IMR-90 (cell line): ENCODE measurements at regions not wholly inside any gene's neighbourhood (a gene's known extent, or its start where the extent isn't known, plus 50 kb on each side); places are given as distances from the start of the nearest gene placed in this dataset.
"Not testable (repeated sequence)": the region's sequence is repeated elsewhere in the genome, so short reads cannot be mapped to it uniquely, and the experiment has no call there.

ENCODE experiments used
- CEBPB ChIP-seq: IDR thresholded peaks from 2 replicates; pipeline ENCODE4 v1.6.1; 2012; ENCODE audit warnings: low read depth, low read length, improper control_type of control experiment
- CHD1 ChIP-seq: IDR thresholded peaks from 2 replicates; pipeline ENCODE4 v1.6.1; 2012; ENCODE audit warnings: low read depth, low read length, improper control_type of control experiment
- FOS ChIP-seq: fragments of 150-350 bp; IDR thresholded peaks from 2 replicates; pipeline ENCODE4 v1.6.1; 2016; ENCODE audit warnings: low read depth, low read length
- MAFK ChIP-seq: IDR thresholded peaks from 2 replicates; pipeline ENCODE4 v1.6.1; 2012; ENCODE audit warnings: low read depth, low read length, improper control_type of control experiment
- POLR2A ChIP-seq: IDR thresholded peaks from 2 replicates; pipeline ENCODE4 v1.6.1; 2012; ENCODE audit warnings: mild to moderate bottlenecking, low read depth, low read length
- RAD21 ChIP-seq: IDR thresholded peaks from 2 replicates; pipeline ENCODE4 v1.6.1; 2012; ENCODE audit warnings: low read length, improper control_type of control experiment
- RCOR1 ChIP-seq: IDR thresholded peaks from 2 replicates; pipeline ENCODE4 v1.6.1; 2012; ENCODE audit warnings: mild to moderate bottlenecking, low read length, improper control_type of control experiment; ENCODE audit not compliant: insufficient replicate concordance
- RFX5 ChIP-seq: IDR thresholded peaks from 2 replicates; pipeline ENCODE4 v1.8.0; 2012; ENCODE audit warnings: low read depth, mild to moderate bottlenecking, low read length, moderate library complexity
- SMC3 ChIP-seq: fragments of 150-350 bp; IDR thresholded peaks from 2 replicates; pipeline ENCODE4 v1.6.1; 2016; ENCODE audit warnings: low read depth, mild to moderate bottlenecking, antibody characterized with exemption, low read length, moderate library complexity
- TF ChIP-seq, protein P1 (sequence below): conservative IDR thresholded peaks from 2 replicates; pipeline ENCODE4 v1.5.1; 2012; ENCODE audit warnings: mild to moderate bottlenecking, low read depth, low read length, improper control_type of control experiment
- TF ChIP-seq, protein P2 (sequence below): fragments of 150-350 bp; IDR thresholded peaks from 2 replicates; pipeline ENCODE4 v1.6.1; 2016; ENCODE audit warnings: low read depth, mild to moderate bottlenecking, low read length, moderate library complexity, borderline replicate concordance
- TF ChIP-seq, protein P3 (sequence below): fragments of 150-350 bp; IDR thresholded peaks from 2 replicates; pipeline ENCODE4 v1.6.1; 2017; ENCODE audit warnings: mild to moderate bottlenecking, antibody characterized with exemption, low read length, low read depth

DNA sequence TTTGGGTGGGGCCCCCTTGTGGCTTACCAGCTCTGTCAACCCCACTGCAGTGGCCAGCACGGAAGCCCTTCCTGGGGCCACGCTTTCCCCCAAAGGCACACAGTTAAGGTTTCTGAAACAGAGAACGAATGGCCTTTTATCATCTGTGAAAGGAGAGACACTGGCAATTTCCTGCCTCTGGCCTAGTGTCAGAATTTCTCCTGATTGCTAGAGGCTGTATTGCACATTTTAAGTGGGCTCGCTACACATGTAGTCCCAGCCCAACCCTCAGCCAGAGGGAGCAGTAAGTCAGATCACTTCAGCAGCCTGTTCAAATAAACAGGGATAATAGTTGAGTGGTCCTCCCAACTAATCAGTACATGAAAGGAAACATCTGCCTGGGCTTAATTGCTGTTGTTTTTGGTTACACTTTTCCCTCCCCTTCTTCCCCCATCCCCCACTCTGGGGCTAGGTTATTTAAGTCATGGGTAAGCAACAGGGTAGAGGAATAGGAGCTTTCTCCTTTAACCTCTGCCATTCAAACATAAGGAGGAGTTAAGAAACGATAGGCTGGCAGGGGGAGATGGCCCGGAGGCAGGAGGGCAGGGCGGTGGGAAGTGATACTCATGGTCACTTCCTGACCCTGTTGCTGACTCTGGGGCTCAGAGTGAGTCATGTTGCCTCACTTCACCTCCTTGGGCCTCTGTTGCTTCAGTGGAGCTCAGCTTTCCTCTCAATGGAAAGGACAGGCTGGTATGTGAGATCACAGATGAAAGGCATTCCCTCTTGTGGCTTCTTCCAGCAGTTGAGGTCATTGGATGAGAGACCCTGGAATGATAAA is 89.3 kb upstream of the IKBKE start:
- TF ChIP-seq, protein P1, sequence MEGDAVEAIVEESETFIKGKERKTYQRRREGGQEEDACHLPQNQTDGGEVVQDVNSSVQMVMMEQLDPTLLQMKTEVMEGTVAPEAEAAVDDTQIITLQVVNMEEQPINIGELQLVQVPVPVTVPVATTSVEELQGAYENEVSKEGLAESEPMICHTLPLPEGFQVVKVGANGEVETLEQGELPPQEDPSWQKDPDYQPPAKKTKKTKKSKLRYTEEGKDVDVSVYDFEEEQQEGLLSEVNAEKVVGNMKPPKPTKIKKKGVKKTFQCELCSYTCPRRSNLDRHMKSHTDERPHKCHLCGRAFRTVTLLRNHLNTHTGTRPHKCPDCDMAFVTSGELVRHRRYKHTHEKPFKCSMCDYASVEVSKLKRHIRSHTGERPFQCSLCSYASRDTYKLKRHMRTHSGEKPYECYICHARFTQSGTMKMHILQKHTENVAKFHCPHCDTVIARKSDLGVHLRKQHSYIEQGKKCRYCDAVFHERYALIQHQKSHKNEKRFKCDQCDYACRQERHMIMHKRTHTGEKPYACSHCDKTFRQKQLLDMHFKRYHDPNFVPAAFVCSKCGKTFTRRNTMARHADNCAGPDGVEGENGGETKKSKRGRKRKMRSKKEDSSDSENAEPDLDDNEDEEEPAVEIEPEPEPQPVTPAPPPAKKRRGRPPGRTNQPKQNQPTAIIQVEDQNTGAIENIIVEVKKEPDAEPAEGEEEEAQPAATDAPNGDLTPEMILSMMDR: not testable (repeated sequence)
- not testable (repeated sequence) for TF ChIP-seq CHD1, POLR2A, RCOR1, SMC3, RFX5, MAFK, RAD21, FOS, CEBPB
- TF ChIP-seq, protein P2, sequence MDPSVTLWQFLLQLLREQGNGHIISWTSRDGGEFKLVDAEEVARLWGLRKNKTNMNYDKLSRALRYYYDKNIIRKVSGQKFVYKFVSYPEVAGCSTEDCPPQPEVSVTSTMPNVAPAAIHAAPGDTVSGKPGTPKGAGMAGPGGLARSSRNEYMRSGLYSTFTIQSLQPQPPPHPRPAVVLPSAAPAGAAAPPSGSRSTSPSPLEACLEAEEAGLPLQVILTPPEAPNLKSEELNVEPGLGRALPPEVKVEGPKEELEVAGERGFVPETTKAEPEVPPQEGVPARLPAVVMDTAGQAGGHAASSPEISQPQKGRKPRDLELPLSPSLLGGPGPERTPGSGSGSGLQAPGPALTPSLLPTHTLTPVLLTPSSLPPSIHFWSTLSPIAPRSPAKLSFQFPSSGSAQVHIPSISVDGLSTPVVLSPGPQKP: not testable (repeated sequence)
- TF ChIP-seq, protein P3, sequence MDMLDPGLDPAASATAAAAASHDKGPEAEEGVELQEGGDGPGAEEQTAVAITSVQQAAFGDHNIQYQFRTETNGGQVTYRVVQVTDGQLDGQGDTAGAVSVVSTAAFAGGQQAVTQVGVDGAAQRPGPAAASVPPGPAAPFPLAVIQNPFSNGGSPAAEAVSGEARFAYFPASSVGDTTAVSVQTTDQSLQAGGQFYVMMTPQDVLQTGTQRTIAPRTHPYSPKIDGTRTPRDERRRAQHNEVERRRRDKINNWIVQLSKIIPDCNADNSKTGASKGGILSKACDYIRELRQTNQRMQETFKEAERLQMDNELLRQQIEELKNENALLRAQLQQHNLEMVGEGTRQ: not testable (repeated sequence)
